Cardiac fibroblast (primary cell): ENCODE measurements at regions not wholly inside any gene's neighbourhood (a gene's known extent, or its start where the extent isn't known, plus 50 kb on each side); places are given as distances from the start of the nearest gene placed in this dataset.

Experiments
- DNase-seq, 2 donors: peaks; one replicate each; pipeline versions ENCODE4 v3.0.0 to v3.0.0-alpha.2; 2010; ENCODE audit warnings: low read depth in 2 of 2
- H3K4me3 ChIP-seq, 2 donors: replicated peaks in 1 of 2; 1 replicate in 1 of 2; 2 replicates in 1 of 2; pipeline ENCODE4 v1.5.1; 2011; ENCODE audit warnings: low read depth in 2 of 2, low read length in 2 of 2, mild to moderate bottlenecking in 2 of 2, moderate library complexity in 1 of 2
- TF ChIP-seq, protein P1 (sequence below): IDR thresholded peaks from one replicate; pipeline ENCODE4 v1.5.1; 2011; ENCODE audit warnings: low read depth, mild to moderate bottlenecking, low read length, inconsistent platforms

DNA sequence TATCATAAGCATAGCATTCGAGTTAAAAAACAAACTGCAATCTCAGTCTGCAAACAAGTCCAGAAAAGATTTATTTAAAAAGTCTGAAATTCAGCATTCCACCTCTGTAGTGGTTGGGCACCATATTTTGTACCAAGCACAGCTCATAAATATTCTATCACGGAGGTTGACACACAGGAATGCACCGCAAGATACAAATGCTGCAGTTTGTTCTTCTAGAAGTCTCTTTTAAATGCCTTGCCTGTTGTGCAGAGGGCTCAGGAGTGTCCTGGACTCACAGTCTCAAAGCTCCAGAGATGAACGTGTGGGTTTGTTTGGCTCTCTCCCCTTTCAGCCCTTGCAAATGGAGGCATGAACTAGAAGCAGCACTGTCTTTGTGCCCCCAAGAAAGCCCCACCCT lies 212.4 kb upstream of the USP24 start:
- H3K4me3 ChIP-seq: no peak overlapping the region
- TF ChIP-seq, protein P1, sequence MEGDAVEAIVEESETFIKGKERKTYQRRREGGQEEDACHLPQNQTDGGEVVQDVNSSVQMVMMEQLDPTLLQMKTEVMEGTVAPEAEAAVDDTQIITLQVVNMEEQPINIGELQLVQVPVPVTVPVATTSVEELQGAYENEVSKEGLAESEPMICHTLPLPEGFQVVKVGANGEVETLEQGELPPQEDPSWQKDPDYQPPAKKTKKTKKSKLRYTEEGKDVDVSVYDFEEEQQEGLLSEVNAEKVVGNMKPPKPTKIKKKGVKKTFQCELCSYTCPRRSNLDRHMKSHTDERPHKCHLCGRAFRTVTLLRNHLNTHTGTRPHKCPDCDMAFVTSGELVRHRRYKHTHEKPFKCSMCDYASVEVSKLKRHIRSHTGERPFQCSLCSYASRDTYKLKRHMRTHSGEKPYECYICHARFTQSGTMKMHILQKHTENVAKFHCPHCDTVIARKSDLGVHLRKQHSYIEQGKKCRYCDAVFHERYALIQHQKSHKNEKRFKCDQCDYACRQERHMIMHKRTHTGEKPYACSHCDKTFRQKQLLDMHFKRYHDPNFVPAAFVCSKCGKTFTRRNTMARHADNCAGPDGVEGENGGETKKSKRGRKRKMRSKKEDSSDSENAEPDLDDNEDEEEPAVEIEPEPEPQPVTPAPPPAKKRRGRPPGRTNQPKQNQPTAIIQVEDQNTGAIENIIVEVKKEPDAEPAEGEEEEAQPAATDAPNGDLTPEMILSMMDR: no peak
- DNase-seq: no peak

DNA sequence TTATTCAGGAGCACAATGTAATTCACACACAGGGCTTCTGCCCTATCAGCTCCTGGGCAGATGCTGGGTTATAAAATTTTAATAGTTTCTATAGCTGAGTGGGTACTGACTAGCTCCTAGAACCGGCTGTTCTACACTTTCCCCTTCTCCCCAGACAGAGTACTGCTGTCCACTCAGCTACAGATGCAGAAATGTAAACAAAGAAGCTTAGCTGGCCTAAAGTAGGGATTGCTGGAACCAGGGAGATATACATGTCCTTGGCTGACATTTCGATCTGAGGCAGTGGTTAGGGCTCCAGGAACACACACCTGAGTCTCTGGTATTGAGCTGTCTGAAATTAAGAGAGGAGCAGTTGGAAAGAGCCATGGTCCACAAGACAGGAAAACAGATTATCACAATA lies 211.5 kb upstream of the USP24 start:
- TF ChIP-seq, protein P1: no peak
- DNase-seq: no peak
- H3K4me3 ChIP-seq: no peak overlapping the region

DNA sequence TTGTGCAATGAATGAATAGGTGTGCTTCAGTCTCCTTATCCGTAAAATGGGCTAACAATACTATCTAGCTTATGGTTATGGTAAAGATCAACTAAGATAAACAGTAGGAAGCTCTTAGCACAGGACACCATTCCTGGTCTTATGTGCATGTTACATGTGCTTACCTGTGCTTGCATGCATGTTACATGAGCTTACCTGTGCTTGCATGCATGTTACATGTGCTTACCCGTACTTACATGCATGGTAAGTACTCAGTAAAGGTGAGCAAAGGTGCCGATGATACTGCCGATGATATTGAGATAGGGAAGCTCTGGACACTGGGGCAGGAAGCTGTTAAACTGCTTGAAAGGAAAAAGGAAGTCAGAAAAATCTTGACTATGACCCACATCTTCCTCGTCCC lies 211.0 kb upstream of the USP24 start:
- DNase-seq: no peak
- H3K4me3 ChIP-seq: no peak overlapping the region

DNA sequence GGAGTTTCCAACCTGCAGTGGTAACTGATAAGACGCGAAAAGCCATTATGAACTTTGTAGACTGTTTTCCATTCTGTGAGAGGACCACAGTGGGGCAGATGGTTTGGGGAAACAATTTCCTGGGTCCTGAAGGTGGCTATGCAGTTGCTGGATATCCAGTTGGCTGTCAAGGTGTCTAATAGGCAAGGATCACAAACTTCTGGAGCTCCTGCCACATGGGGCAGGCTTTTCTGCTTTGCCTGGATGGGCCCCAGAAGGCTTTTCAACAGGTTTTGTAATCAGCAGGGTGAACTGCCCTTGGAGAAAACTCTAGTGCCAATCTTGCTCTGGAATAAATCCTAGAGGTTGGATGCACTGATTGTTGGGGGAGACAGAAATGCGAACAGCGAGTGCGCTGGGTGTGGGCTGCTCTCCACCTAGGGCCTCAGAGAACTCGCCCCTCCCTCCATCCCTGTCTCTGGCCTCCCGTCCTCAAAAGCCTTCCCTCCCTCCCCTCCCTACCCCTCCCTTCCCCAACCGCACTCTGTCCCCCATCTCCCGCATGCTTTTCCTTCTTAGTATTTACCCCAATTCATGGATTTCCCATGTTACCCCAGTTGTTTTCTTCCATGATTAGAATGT lies 210.3 kb upstream of the USP24 start:
- no peak overlapping the region for H3K4me3 ChIP-seq
- no peak for DNase-seq
- TF ChIP-seq, protein P1: no peak

More for the DNA sequence above, 211.0 kb upstream of the USP24 start:
- TF ChIP-seq, protein P1: no peak

DNA sequence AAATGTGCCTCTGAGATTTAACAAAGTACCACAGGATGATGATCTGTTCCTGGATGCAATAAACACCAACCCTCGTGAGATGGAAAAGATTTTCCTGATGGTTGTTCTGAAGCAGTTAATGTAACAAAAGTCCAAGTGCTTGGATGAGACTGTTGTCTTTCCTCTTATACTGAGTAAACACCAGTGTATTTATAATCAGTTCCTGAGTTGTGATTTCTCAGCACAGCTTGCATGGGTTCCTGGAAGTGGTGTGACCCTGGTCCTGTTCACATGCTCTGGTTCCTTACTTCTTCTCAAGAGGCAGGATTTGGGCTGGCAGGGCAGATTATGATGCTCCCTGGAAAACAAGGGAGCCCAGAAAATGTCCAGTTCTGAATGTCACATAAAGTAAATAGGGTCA lies 208.2 kb upstream of the USP24 start:
- peak in 1 of 2 donors; percentile 25 for DNase-seq
- H3K4me3 ChIP-seq: no peak overlapping the region
- TF ChIP-seq, protein P1: no peak

DNA sequence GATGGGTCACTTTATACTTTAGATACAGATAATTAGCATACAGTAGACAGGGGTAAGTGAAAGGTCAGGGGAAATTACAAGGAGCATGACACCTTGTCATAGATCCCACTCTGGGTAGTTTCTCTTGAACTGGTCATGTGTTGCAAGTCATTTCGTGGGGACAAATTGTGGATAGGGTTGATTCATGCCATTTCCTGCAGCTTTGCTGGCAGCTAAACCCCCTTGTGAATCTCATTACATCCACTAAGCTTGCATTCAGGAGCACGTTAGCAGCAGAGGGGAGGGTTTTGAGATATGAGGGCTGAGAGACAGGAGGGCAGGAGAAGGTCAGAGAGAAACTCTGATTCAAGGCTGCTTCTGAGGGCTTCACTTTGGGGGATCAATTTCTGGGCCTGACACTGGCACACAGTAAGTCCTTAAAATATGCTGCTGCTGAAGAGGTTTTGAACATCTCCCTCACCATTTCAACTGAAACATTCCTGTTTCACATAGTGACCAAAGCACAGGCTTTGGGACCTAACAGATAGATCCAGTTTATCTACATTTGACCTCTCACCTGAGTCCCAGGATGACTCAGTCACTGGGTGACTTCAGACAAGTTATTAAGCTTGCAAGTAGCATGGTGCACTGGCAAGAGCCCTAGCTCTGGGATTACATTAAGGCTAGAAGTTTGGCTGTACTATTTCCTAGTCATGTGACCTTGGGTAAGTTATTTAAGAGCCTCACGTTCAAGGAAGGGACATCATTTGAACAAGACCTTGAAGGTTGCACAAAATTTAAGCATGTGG lies 206.0 kb upstream of the USP24 start:
- TF ChIP-seq, protein P1: no peak
- peak; percentile 50 to 51 for DNase-seq
- no peak overlapping the region for H3K4me3 ChIP-seq
